Pancreas (tissue), 10 donors: ENCODE measurements at regions not wholly inside any gene's neighbourhood (a gene's known extent, or its start where the extent isn't known, plus 50 kb on each side); places are given as distances from the start of the nearest gene placed in this dataset.

Source experiments
- ATAC-seq, 4 donors: fragments of 200-7000 bp; cut with Tn5 transposase; one replicate each; pipeline versions ENCODE4 v1.8.0 to v1.9.1; 2020; ENCODE audit warnings: mild to moderate bottlenecking in 4 of 4, moderate library complexity in 4 of 4
- DNase-seq, 6 donors: peaks; one replicate each; pipeline ENCODE4 v3.0.0-alpha.2; 2020
- FAIRE-seq: peaks from 2 replicates; lab custom pipeline; 2012; peaks lifted over from hg19 to GRCh38; lab: Jason Lieb, UNC
- H3K27ac ChIP-seq, 4 donors: fragments of 200-600 bp; sonication (generic); 1 replicate in 3 of 4; 2 replicates in 1 of 4; pipeline versions ENCODE4 v1.5.0 to v1.8.0; 2020
- H3K27me3 ChIP-seq, 4 donors: fragments of 200-600 bp; one replicate each; pipeline ENCODE4 v1.8.0; 2021
- H3K36me3 ChIP-seq, 3 donors: fragments of 200-600 bp; sonication (generic) in 1 of 3; one replicate each; pipeline versions ENCODE4 v1.5.0 to v1.8.0; 2020 to 2021
- H3K4me1 ChIP-seq, 3 donors: fragments of 200-600 bp; one replicate each; pipeline ENCODE4 v1.8.0; 2021
- H3K4me3 ChIP-seq, 4 donors: fragments of 200-600 bp; sonication (generic) in 2 of 4; one replicate each; pipeline versions ENCODE4 v1.5.0 to v1.8.0; 2020 to 2021
- H3K9me3 ChIP-seq, 4 donors: fragments of 200-600 bp; one replicate each; pipeline ENCODE4 v1.8.0; 2021
- WGBS, 2 donors: extraction: QIAGEN DNeasy Blood & Tissue Kit; methylation state at CpG; one replicate each; pipeline ENCODE4 v1.1.7; 2013; 5-methylcytosine and 5-hydroxymethylcytosine counted together
- intact Hi-C, 3 donors: fragments of 100-400 bp; cut with DNase I; formaldehyde crosslinking; loops; one replicate each; pipeline versions ENCODE4 v1.11.1 to v1.14.2; 2022
- TF ChIP-seq, protein P1 (sequence below), 4 donors: fragments of 200-600 bp; sonication (generic) in 3 of 4; IDR thresholded peaks; one replicate each; pipeline versions ENCODE4 v1.5.0 to v1.8.0; 2021; ENCODE audit warnings: antibody characterized with exemption in 4 of 4
- donor health status: healthy with polysubstance abuse.
- donor health status: DM: no; HTN: no; CAD: no; lungs with moderate emphysema.
- donor health status: DM: no; HTN: no; CAD: no.
- donor health status: control.
- donor health status: control.
- donor health status: Bipolar disorder and iron deficiency.
- donor health status: DM: yes; HTN: yes; CAD: no.
- donor health status: DM: no; HTN: no; CAD: no.
- donor health status: DM: no; HTN: no; CAD: no.
- donor health status: DM: yes; HTN: yes; CAD: no.

DNA sequence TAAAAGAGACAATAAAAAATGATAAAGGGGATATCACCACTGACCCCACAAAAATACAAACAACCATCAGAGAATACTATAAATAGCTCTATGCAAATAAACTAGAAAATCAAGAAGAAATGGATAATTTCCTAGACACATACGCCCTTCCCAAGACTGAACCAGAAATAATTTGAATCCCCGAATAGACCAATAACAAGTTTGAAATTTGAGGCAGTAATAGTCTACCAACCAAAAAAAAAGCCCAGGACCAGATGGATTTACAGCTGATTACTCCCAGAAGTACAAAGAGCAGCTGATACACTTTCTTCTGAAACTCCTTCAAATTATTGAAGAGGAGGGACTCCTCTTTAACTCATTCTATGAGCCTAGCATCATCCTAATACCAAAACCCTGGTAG lies 128.1 kb downstream of the DMRTA1 start:
- H3K4me1 ChIP-seq, result no peaks in the 10 kb centered on the region
- H3K27me3 ChIP-seq, result no peaks in the 10 kb centered on the region
- no peak overlapping the region for H3K4me3 ChIP-seq
- whole genome bisulfite sequencing, 2 donors, result 56 to 77% methylated on average over 2 of the region's 2 CpGs
- H3K27ac ChIP-seq, result no peak overlapping the region
- FAIRE-seq, result no peak
- no peaks in the 10 kb centered on the region for H3K9me3 ChIP-seq
- intact Hi-C loops, result no loop called here
- no peak for DNase-seq
- H3K36me3 ChIP-seq, result no peaks in the 10 kb centered on the region
- no peak for ATAC-seq
- TF ChIP-seq, protein P1, sequence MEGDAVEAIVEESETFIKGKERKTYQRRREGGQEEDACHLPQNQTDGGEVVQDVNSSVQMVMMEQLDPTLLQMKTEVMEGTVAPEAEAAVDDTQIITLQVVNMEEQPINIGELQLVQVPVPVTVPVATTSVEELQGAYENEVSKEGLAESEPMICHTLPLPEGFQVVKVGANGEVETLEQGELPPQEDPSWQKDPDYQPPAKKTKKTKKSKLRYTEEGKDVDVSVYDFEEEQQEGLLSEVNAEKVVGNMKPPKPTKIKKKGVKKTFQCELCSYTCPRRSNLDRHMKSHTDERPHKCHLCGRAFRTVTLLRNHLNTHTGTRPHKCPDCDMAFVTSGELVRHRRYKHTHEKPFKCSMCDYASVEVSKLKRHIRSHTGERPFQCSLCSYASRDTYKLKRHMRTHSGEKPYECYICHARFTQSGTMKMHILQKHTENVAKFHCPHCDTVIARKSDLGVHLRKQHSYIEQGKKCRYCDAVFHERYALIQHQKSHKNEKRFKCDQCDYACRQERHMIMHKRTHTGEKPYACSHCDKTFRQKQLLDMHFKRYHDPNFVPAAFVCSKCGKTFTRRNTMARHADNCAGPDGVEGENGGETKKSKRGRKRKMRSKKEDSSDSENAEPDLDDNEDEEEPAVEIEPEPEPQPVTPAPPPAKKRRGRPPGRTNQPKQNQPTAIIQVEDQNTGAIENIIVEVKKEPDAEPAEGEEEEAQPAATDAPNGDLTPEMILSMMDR (IDR thresholded peaks at IDR 0.05), result no peak

DNA sequence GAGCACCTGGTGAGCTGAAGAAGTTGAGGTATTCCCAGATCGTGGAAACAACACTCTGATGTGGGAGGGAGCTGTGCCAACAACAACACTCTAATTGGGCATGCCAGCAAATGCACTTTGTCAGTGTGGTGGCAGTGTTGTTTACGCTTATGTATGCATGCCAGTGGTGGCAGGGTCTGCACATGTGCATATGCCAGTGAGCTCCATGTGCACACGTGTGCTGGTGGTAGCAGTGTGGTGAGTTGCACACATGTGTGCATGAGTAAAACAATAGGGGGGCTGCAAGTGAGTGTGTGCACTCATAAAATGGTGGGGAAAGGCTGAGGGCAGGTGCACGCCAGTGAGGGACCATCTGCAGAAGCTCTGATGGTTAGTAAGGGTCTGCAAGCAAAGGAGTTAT lies 134.2 kb downstream of the DMRTA1 start:
- no peaks in the 10 kb centered on the region for H3K36me3 ChIP-seq
- no peak overlapping the region for H3K4me3 ChIP-seq
- WGBS, 2 donors, result 50 to 58% methylated on average over 4 of the region's 4 CpGs
- TF ChIP-seq, protein P1 (IDR thresholded peaks at IDR 0.05), result no peak
- no peak overlapping the region for H3K27ac ChIP-seq
- no peak for DNase-seq
- intact Hi-C loops, result no loop called here
- no peaks in the 10 kb centered on the region for H3K27me3 ChIP-seq
- peaks cover 0 to 5% (median 0%) of the 10 kb centered on the region in 4 donors for H3K9me3 ChIP-seq
- FAIRE-seq, result no peak
- H3K4me1 ChIP-seq, result no peaks in the 10 kb centered on the region
- no peak for ATAC-seq

DNA sequence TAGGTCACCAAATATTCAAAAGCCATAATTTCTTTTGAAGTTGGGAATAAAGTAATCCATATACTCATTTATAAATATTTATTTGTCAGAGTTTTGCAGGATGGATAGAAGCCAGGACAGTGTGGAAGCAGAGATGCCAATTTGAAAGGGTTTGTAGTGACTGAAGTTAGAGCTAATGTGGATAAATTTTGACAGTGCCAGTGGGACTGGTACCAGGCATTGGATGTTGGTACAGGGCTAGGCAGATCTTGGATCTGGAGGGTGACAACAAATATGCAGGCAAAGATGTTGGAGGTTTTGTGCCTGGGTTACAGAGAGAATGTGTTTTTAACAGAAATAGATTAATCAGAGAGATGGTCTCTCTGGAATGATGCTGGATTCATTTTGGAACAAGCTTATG lies 135.6 kb downstream of the DMRTA1 start:
- no peak overlapping the region for H3K4me3 ChIP-seq
- DNase-seq, result no peak
- no peaks in the 10 kb centered on the region for H3K4me1 ChIP-seq
- FAIRE-seq, result no peak
- H3K36me3 ChIP-seq, result no peaks in the 10 kb centered on the region
- no peak for ATAC-seq
- no peak overlapping the region for H3K27ac ChIP-seq
- intact Hi-C loops, result no loop called here
- TF ChIP-seq, protein P1 (IDR thresholded peaks at IDR 0.05), result no peak
- no peaks in the 10 kb centered on the region for H3K27me3 ChIP-seq
- peaks cover 0 to 5% (median 0%) of the 10 kb centered on the region in 4 donors for H3K9me3 ChIP-seq

DNA sequence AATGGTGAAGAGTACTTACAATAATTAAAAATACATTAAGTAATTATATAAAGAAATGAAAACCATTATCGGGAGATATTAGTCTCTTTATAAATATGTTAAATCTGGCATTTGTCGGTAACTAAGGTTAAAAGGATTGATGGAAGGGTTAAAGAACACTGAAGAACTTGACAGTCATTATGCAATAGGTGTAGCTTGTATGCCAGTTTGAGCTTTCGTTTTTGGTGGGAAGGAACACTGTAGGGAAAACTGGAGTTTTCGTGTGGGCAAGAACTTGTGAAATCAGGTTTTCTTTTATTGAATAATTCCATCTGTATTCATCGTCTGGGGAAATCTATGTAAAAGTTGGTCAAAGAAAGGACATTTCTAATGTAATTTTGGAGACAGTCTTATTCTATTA lies 142.3 kb downstream of the DMRTA1 start:
- WGBS, 2 donors, result 61 to 75% methylated on average over 5 of the region's 5 CpGs
- Histone ChIP-seq H3K4me3 (no peak overlapping the region), H3K4me1 (no peaks in the 10 kb centered on the region), H3K27ac (no peak overlapping the region), H3K9me3 (no peaks in the 10 kb centered on the region), H3K36me3 (no peaks in the 10 kb centered on the region), H3K27me3 (no peaks in the 10 kb centered on the region)
- TF ChIP-seq, protein P1 (IDR thresholded peaks at IDR 0.05), result no peak
- DNase-seq (no peak), FAIRE-seq (no peak), ATAC-seq (no peak)
- intact Hi-C loops, result no loop called here

DNA sequence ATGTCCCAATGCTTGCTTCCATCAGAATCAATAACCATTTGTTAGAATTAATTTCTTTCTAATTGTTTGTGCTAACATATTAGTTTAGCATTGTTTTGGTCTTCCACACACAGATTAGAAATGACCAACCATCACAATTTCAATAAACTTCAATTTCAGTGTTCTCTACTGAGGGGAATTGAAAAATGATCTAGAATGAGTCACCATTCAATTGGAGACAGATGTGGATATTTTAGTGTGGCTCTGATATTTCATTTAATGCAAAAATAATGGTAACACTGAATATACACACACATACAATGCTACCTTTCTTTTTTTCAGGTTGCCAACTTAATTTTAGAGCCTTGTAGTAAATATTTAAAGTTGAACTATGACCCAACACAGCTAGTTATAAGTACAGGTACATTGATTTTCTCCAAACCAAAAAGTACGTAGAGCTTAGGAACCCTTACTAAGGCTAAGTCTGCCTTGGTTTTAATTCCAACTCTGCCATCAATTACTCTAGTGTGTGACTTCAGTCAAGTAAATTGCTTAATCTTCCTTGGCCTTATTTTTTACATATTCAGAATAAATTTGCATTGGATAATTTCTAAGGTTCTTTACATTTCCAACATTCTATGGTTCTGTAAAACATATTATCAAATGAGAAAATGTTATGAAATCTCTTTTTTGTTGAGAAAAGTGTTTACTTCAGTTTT lies 143.9 kb downstream of the DMRTA1 start:
- FAIRE-seq, result no peak

More for the DNA sequence above, 143.9 kb downstream of the DMRTA1 start:
- H3K36me3 ChIP-seq, result no peaks in the 10 kb centered on the region
- no peak for DNase-seq
- H3K4me1 ChIP-seq, result no peaks in the 10 kb centered on the region
- TF ChIP-seq, protein P1 (IDR thresholded peaks at IDR 0.05), result no peak
- no peak for ATAC-seq
- no peak overlapping the region for H3K4me3 ChIP-seq
- 66 to 69% methylated on average over 1 of the region's 1 CpG for WGBS, 2 donors
- no peaks in the 10 kb centered on the region for H3K9me3 ChIP-seq
- no peaks in the 10 kb centered on the region for H3K27me3 ChIP-seq
- intact Hi-C loops, result no loop called here
- no peak overlapping the region for H3K27ac ChIP-seq
